ENCODE measurements at regions not wholly inside any gene's neighbourhood (a gene's known extent, or its start where the extent isn't known, plus 50 kb on each side); places are given as distances from the start of the nearest gene placed in this dataset.

DNA sequence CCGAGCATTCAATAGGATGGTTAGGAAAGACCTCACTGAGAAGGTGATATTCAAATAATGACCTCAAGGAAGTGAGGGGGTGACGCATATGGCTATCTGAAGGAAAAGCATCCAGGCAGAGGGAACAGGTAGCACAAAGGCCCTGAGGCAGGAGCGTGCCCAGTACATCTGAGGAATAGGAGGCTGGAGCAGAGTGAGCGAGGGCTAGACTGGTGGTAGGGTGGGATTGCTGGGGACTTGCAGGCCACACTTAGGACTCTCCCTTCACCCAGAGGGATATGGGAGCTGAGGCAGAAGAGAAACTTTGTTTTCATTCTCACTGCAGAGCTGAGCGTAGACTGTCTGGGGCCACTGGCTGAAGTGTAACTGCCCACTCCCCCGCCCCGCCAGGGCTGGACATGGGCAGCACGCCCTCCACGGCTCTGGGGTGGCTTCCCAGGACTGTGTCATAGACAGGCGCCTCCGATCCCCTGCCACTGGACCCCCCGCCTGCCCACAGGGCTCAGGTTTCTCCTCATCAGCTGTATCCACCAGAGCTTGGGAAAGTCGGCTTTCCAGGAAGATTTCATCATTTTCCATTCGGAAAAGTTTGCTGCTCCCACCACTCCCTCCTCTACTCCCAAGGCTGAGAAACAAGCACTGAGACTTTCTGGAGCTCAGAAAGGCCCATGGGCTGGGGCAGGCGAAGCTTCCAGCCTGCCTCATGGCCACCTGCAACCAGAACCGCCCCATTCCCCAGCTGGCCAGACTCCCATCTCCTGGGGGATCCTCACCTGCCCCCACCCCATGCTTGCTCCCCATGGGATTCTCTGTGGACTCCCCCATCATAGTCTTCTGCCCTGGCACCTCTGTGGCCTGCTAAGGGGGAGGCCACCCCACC lies 142.6 kb downstream of the MRPL14 start:
- Histone ChIP-seq H3K27me3 (ENCODE audit: insufficient read depth, poor library complexity, severe bottlenecking) (no peaks in the 10 kb centered on the region), H3K4me3 (replicated peaks; ENCODE audit: insufficient read depth, low read length) (no peak overlapping the region), H3K27ac (replicated peaks) (no peak overlapping the region)
- TF ChIP-seq POLR2AphosphoS5 (IDR thresholded peaks at IDR 0.05; ENCODE audit: low read depth) (no peak), SPI1 (IDR thresholded peaks at IDR 0.05; ENCODE audit: borderline replicate concordance, low read depth) (no peak), GABPA (IDR thresholded peaks at IDR 0.05; ENCODE audit: low read depth) (no peak)
- TF ChIP-seq, protein P1, sequence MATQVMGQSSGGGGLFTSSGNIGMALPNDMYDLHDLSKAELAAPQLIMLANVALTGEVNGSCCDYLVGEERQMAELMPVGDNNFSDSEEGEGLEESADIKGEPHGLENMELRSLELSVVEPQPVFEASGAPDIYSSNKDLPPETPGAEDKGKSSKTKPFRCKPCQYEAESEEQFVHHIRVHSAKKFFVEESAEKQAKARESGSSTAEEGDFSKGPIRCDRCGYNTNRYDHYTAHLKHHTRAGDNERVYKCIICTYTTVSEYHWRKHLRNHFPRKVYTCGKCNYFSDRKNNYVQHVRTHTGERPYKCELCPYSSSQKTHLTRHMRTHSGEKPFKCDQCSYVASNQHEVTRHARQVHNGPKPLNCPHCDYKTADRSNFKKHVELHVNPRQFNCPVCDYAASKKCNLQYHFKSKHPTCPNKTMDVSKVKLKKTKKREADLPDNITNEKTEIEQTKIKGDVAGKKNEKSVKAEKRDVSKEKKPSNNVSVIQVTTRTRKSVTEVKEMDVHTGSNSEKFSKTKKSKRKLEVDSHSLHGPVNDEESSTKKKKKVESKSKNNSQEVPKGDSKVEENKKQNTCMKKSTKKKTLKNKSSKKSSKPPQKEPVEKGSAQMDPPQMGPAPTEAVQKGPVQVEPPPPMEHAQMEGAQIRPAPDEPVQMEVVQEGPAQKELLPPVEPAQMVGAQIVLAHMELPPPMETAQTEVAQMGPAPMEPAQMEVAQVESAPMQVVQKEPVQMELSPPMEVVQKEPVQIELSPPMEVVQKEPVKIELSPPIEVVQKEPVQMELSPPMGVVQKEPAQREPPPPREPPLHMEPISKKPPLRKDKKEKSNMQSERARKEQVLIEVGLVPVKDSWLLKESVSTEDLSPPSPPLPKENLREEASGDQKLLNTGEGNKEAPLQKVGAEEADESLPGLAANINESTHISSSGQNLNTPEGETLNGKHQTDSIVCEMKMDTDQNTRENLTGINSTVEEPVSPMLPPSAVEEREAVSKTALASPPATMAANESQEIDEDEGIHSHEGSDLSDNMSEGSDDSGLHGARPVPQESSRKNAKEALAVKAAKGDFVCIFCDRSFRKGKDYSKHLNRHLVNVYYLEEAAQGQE (IDR thresholded peaks at IDR 0.05; ENCODE audit: insufficient replicate concordance, low read depth) = no peak
- TF ChIP-seq, protein P2, sequence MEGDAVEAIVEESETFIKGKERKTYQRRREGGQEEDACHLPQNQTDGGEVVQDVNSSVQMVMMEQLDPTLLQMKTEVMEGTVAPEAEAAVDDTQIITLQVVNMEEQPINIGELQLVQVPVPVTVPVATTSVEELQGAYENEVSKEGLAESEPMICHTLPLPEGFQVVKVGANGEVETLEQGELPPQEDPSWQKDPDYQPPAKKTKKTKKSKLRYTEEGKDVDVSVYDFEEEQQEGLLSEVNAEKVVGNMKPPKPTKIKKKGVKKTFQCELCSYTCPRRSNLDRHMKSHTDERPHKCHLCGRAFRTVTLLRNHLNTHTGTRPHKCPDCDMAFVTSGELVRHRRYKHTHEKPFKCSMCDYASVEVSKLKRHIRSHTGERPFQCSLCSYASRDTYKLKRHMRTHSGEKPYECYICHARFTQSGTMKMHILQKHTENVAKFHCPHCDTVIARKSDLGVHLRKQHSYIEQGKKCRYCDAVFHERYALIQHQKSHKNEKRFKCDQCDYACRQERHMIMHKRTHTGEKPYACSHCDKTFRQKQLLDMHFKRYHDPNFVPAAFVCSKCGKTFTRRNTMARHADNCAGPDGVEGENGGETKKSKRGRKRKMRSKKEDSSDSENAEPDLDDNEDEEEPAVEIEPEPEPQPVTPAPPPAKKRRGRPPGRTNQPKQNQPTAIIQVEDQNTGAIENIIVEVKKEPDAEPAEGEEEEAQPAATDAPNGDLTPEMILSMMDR (IDR thresholded peaks at IDR 0.05; ENCODE audit: insufficient read depth, low read length) = no peak
- no peak for DNase-seq (ENCODE audit: low read depth in 1 of 2, low spot score in 1 of 2)

DNA sequence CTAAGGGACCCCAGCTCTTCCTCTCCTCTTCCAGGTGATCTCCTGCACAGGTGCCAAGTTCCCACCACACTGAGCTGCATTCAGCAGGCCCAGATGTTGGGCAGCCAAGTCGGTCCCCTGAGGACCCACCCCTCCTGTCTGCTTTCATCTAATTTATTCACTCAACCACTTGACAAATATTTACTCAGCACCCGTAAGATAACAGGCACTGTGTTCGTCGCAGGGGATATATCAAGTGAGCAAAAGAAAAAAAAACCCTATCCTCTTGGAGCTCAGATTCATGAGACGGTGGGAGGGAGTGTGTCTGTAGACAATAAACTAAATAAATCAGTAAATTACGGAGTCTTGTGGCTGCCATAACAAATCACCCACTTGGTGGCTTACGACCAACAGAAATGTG lies 143.6 kb downstream of the MRPL14 start:
- no peaks in the 10 kb centered on the region for H3K27me3 ChIP-seq (ENCODE audit: insufficient read depth, poor library complexity, severe bottlenecking)
- TF ChIP-seq SPI1 (IDR thresholded peaks at IDR 0.05; ENCODE audit: borderline replicate concordance, low read depth) = no peak
- TF ChIP-seq, protein P1 (IDR thresholded peaks at IDR 0.05; ENCODE audit: insufficient replicate concordance, low read depth) = no peak
- TF ChIP-seq POLR2AphosphoS5 (IDR thresholded peaks at IDR 0.05; ENCODE audit: low read depth) = no peak
- TF ChIP-seq, protein P2 (IDR thresholded peaks at IDR 0.05; ENCODE audit: insufficient read depth, low read length) = no peak
- no peak for TF ChIP-seq GABPA (IDR thresholded peaks at IDR 0.05; ENCODE audit: low read depth)
- no peak overlapping the region for H3K27ac ChIP-seq (replicated peaks)
- H3K4me3 ChIP-seq (replicated peaks; ENCODE audit: insufficient read depth, low read length) = no peak overlapping the region
- DNase-seq (ENCODE audit: low read depth in 1 of 2, low spot score in 1 of 2) = no peak

DNA sequence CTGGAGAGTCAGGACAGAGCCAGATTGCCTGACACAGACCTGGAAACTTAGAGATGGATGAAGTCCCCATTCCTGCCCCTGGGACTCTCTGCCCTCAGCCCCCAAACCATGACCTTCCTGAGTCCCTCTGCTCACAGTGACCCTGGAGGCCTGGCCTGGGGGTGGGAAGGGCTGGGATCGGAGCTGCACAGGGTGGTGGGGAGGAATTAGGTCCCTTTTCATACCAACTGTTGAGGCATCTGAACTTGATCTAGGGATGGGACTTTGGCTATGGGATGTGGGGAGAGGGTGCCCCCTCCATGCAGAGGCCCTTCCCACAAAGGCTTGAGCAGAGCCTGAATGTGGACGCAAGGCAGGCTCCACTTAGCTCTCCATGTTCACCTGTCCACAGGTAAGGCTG lies 144.1 kb downstream of the MRPL14 start:
- no peak for DNase-seq (ENCODE audit: low read depth in 1 of 2, low spot score in 1 of 2)
- no peak overlapping the region for H3K27ac ChIP-seq (replicated peaks)
- H3K4me3 ChIP-seq (replicated peaks; ENCODE audit: insufficient read depth, low read length) = no peak overlapping the region
- TF ChIP-seq, protein P1 (IDR thresholded peaks at IDR 0.05; ENCODE audit: insufficient replicate concordance, low read depth) = no peak
- TF ChIP-seq, protein P2 (IDR thresholded peaks at IDR 0.05; ENCODE audit: insufficient read depth, low read length) = no peak
- TF ChIP-seq GABPA (IDR thresholded peaks at IDR 0.05; ENCODE audit: low read depth) = no peak
- no peak for TF ChIP-seq SPI1 (IDR thresholded peaks at IDR 0.05; ENCODE audit: borderline replicate concordance, low read depth)
- TF ChIP-seq POLR2AphosphoS5 (IDR thresholded peaks at IDR 0.05; ENCODE audit: low read depth) = no peak
- H3K27me3 ChIP-seq (ENCODE audit: insufficient read depth, poor library complexity, severe bottlenecking) = no peaks in the 10 kb centered on the region
